Natural killer cell treated with Interleukin-12 subunit alpha and Interleukin-12 subunit beta and Interleukin-15 and Interleukin-18, amount 100 ng/mL, for 72 hours (primary cell): ENCODE measurements at regions not wholly inside any gene's neighbourhood (a gene's known extent, or its start where the extent isn't known, plus 50 kb on each side); places are given as distances from the start of the nearest gene placed in this dataset.
"Not testable (repeated sequence)": the region's sequence is repeated elsewhere in the genome, so short reads cannot be mapped to it uniquely, and the experiment has no call there.

Experiments used
- ATAC-seq, 2 donors: fragments of 150-1000 bp; cut with Tn5 transposase in 1 of 2; sonication (Bioruptor Pico), chemical (Tn5 transposase) in 1 of 2; 2 replicates each; pipeline ENCODE4 v1.10.0; 2021
- DNase-seq: peaks from one replicate; pipeline ENCODE4 v3.0.0; 2022; ENCODE audit warnings: low spot score
- H3K27ac Mint-ChIP-seq, 2 donors: 1 replicate in 1 of 2; 2 replicates in 1 of 2; pipeline ENCODE4 v1.8.0; 2022; ENCODE audit warnings: mixed read lengths in 2 of 2, mild to moderate bottlenecking in 1 of 2, moderate library complexity in 1 of 2
- H3K27me3 Mint-ChIP-seq, 2 donors: 1 replicate in 1 of 2; 2 replicates in 1 of 2; pipeline ENCODE4 v1.8.0; 2022; ENCODE audit warnings: mixed read lengths in 2 of 2
- H3K36me3 Mint-ChIP-seq: one replicate; pipeline ENCODE4 v1.8.0; 2022; ENCODE audit warnings: mixed read lengths
- H3K4me1 Mint-ChIP-seq, 2 donors: 1 replicate in 1 of 2; 2 replicates in 1 of 2; pipeline ENCODE4 v1.8.0; 2022; ENCODE audit warnings: low read depth in 2 of 2, mixed read lengths in 2 of 2, mild to moderate bottlenecking in 1 of 2
- H3K4me3 Mint-ChIP-seq: one replicate; pipeline ENCODE4 v1.8.0; 2022; ENCODE audit warnings: mixed read lengths
- H3K9me3 Mint-ChIP-seq: 2 replicates; pipeline ENCODE4 v1.8.0; 2022; ENCODE audit warnings: mixed read lengths

- ATAC-seq: peak; percentile 35 to 43
- Mint-ChIP-seq H3K27me3 (peaks cover 4 to 19% of the 10 kb centered on the region in 2 donors), H3K4me3 (no peak overlapping the region), H3K4me1 (peaks cover 0 to 4% of the 10 kb centered on the region in 2 donors), H3K36me3 (no peaks in the 10 kb centered on the region), H3K9me3 (no peaks in the 10 kb centered on the region), H3K27ac (no peak overlapping the region)
- no peak for DNase-seq
Measured at GRCh38 chr12:131332224-131332623, 378.5 kb downstream of the ADGRD1 start.

GRCh38 chr12:131333136-131333535 lies 377.8 kb upstream of the SFSWAP start:
- H3K9me3 Mint-ChIP-seq: no peaks in the 10 kb centered on the region
- H3K4me1 Mint-ChIP-seq: peaks cover 0 to 4% of the 10 kb centered on the region in 2 donors
- DNase-seq: no peak
- H3K4me3 Mint-ChIP-seq: no peak overlapping the region
- no peaks in the 10 kb centered on the region for H3K36me3 Mint-ChIP-seq
- peak in 1 of 2 donors; percentile 6 for ATAC-seq
- H3K27ac Mint-ChIP-seq: no peak overlapping the region
- H3K27me3 Mint-ChIP-seq: peaks cover 4 to 17% of the 10 kb centered on the region in 2 donors

- Mint-ChIP-seq H3K36me3 (no peaks in the 10 kb centered on the region), H3K9me3 (no peaks in the 10 kb centered on the region), H3K4me3 (no peak overlapping the region), H3K27ac (no peak overlapping the region), H3K27me3 (peaks cover 4 to 17% of the 10 kb centered on the region in 2 donors), H3K4me1 (peaks cover 0 to 4% of the 10 kb centered on the region in 2 donors)
- peak in 1 of 2 donors; percentile 10 for ATAC-seq
- DNase-seq: no peak
Measured at GRCh38 chr12:131333621-131334440, 377.1 kb upstream of the SFSWAP start.

DNA sequence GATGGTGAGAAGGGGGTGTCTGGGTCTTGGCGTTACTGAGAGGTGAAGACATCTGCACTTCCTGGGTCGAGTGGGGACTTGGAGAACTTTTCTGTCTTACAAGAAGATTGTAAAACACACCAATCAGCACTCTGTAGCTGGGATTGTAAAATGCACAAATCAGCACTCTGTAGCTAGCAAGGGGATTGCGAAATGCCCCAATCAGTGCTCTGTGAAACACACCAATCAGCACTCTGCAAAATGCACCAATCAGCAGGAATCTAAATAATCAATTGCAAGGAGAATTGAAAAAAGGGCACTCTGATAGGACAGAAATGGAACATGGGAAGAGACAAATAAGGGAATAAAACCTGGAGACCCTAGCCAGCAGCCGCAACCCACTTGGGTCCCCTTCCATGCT lies 376.1 kb upstream of the SFSWAP start:
- Mint-ChIP-seq H3K36me3 (no peaks in the 10 kb centered on the region), H3K4me1 (peaks cover 0 to 4% of the 10 kb centered on the region in 2 donors), H3K27ac (no peak overlapping the region), H3K27me3 (peaks cover 4 to 16% of the 10 kb centered on the region in 2 donors), H3K4me3 (no peak overlapping the region), H3K9me3 (no peaks in the 10 kb centered on the region)
- no peak for DNase-seq
- ATAC-seq: no peak

DNA sequence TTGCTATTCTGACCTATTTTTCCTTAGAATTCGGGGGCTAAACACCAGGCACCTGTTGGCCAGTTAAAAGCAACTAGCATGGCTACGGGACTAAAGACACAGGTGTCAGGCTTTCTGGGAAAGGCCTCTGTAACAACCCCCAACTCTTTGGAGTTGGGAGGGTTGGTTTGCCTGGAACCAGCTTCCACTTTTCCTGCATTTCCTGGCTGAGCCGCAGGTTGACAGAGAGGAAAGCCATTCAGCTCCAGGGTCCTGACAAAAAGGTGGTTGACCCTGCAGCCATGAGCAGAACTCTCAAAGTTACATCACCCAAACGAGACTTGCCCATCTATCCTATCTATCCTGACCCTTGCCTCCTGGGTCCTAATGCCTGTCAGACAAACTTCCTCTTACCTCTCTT lies 375.4 kb upstream of the SFSWAP start:
- peaks cover 0 to 9% of the 10 kb centered on the region in 2 donors for H3K27me3 Mint-ChIP-seq
- ATAC-seq (no peak), DNase-seq (no peak)
- no peaks in the 10 kb centered on the region for H3K36me3 Mint-ChIP-seq
- peaks cover 0 to 4% of the 10 kb centered on the region in 2 donors for H3K4me1 Mint-ChIP-seq
- H3K4me3 Mint-ChIP-seq: no peak overlapping the region
- H3K9me3 Mint-ChIP-seq: no peaks in the 10 kb centered on the region
- H3K27ac Mint-ChIP-seq: no peak overlapping the region

- not testable (repeated sequence) for DNase-seq, H3K36me3 Mint-ChIP-seq, H3K4me3 Mint-ChIP-seq, H3K9me3 Mint-ChIP-seq, H3K27me3 Mint-ChIP-seq, H3K4me1 Mint-ChIP-seq, ATAC-seq, H3K27ac Mint-ChIP-seq
Measured at GRCh38 chr12:131337861-131338260, 373.0 kb upstream of the SFSWAP start.

DNA sequence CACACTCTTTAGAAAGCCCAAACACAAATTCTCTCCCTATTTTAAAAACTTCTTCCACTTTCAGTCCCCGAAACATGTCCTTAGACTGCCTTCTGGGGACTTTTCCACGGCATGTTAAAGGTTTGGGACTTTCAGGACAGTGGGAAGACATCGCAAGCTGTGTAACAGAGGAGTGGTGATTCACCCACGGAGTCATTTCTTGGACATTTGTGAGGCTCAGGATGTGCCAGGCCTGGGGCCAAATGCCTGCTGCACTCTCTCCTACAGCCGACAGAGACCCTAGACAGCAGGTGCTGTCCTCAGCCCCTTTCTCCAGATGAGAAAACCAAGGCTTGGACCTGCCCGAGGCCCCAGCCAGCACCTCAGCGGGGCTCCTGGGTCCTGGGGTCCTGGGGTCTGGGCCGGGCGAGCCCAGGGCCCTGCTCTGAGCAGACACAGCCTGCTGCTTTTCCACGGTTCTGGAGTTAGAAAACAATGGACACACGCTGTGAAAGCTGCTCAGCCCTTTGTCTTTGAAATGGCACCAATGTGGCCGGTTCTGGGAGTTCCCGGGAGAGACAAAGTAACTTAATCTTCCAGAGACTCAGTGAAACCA lies 370.2 kb upstream of the SFSWAP start:
- Mint-ChIP-seq H3K4me1 (no peaks in the 10 kb centered on the region), H3K27me3 (no peaks in the 10 kb centered on the region), H3K4me3 (no peak overlapping the region), H3K9me3 (no peaks in the 10 kb centered on the region), H3K27ac (no peak overlapping the region), H3K36me3 (no peaks in the 10 kb centered on the region)
- no peak for ATAC-seq
- DNase-seq: no peak

DNA sequence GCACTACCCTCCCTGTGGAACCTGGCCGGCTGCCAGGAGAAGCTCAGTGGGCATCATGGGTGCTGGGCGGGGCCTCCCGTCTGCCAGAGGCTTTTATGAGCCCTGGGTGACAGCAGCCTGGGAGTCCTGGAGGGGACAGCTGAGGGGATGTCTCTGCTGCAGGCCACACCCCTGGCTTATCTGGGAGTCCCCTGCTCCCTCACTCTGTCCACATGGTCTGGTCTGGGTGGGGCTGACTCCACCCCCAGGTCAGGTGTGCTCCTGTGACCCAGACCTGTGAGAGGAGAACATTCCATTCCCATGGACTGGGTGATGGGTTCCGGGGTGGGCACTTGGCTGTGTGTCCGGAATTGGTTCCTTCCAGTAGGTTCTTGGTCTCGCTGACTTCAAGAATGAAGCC lies 369.3 kb upstream of the SFSWAP start:
- H3K4me3 Mint-ChIP-seq, ATAC-seq, H3K27ac Mint-ChIP-seq, DNase-seq, H3K9me3 Mint-ChIP-seq, H3K36me3 Mint-ChIP-seq, H3K4me1 Mint-ChIP-seq, H3K27me3 Mint-ChIP-seq: not testable (repeated sequence)

GRCh38 chr12:131343436-131343835 lies 367.5 kb upstream of the SFSWAP start:
- not testable (repeated sequence) for H3K9me3 Mint-ChIP-seq, H3K4me1 Mint-ChIP-seq, H3K4me3 Mint-ChIP-seq, H3K36me3 Mint-ChIP-seq, H3K27ac Mint-ChIP-seq, ATAC-seq, DNase-seq, H3K27me3 Mint-ChIP-seq

DNA sequence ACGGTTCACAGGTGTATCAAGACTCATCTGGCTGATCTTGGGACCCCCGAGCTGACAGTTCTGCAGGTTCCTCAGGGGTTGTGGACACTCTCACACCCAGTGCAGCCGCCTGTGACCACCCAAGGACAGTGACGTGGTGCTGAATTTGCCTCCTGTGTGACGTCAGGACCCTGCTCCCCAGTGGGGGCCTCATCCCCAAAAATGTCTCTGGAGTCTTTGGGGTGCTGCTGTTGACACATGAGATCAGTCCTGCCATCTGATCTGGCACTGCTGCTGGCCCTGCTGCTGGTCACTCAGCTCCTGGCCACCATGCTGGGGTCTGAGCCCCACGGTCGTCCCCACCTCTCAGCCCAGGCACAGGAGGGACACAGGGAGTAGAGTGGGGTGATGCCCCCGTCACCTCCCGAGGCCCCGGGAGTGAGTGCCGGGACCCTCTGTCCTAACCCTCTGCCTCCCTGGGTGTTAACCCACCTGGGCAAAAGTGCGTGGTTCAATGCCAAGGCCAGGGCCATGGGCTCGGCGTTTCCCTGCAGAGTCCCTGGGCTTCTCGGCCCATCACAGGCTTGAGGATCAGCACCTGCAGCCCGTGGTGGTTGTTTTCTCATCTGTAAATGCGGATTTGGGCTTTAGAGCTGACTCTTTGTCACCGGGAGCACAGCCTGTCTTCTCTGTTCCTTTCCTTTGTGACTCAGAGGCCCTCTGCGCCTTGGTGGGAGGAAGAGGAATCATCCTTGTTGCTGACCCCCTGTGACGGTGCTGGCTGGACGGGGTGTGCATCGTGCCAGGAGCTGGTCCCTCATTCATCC lies 366.0 kb upstream of the SFSWAP start:
- not testable (repeated sequence) for H3K27ac Mint-ChIP-seq, ATAC-seq, H3K4me1 Mint-ChIP-seq, DNase-seq, H3K4me3 Mint-ChIP-seq, H3K36me3 Mint-ChIP-seq, H3K9me3 Mint-ChIP-seq
- peaks cover 5 to 12% of the 10 kb centered on the region in 2 donors for H3K27me3 Mint-ChIP-seq

DNA sequence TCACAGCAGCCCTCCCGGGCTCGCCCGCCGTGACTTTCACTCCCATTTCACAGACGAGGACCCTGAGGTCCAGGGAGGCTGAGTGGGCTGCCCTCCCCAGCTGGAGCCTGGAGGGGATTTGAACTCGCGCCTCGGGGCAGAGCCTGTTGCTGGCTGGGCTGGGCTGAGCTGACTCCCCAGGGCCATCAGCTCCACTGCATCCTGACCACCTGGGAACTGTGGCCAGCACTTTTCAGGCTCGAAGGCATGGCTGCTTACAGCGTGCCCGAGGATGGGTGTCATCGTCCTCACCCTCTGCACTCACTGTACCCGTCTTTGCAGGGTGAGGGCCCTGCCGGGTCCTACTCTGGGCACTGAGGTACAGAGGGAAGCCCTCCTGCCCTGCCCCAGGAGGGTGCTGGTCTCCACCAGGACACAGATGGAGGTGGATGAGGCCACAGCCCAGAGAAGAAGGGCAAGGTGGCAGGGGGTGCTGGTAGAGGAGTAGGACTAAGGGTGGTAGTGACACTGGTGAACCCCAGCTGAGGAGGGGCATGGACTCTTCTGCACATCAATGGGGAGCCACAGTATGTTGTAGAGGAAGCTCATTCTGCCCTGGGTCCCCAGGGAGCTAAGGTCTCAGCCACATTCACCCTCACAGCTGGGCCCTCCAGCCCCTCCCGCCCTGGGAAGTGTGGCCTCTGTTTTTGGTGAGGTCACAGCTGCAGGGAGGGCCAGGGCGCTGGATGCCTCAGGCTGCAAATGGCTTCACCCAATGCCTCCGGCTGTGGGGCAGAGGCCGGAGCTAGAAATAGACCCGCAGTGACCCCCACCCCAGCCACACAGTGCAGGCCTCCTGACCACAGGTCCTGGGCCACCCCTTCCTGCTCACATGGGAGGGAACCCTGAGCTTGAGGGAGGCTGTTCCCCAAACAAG lies 365.1 kb upstream of the SFSWAP start:
- Mint-ChIP-seq H3K27ac (no peak overlapping the region), H3K36me3 (no peaks in the 10 kb centered on the region), H3K9me3 (no peaks in the 10 kb centered on the region), H3K4me1 (no peaks in the 10 kb centered on the region), H3K4me3 (no peak overlapping the region), H3K27me3 (peaks cover 9 to 12% of the 10 kb centered on the region in 2 donors)
- ATAC-seq (peak; percentile 21 to 37), DNase-seq (no peak)

GRCh38 chr12:131346555-131347344 lies 364.1 kb upstream of the SFSWAP start:
- ATAC-seq (no peak), DNase-seq (no peak)
- Mint-ChIP-seq H3K27me3 (peaks cover 9 to 12% of the 10 kb centered on the region in 2 donors), H3K36me3 (no peaks in the 10 kb centered on the region), H3K4me1 (no peaks in the 10 kb centered on the region), H3K9me3 (no peaks in the 10 kb centered on the region), H3K27ac (no peak overlapping the region), H3K4me3 (no peak overlapping the region)
